Keratinocyte (primary cell): ENCODE measurements at regions not wholly inside any gene's neighbourhood (a gene's known extent, or its start where the extent isn't known, plus 50 kb on each side); places are given as distances from the start of the nearest gene placed in this dataset.

Experiments used
- DNase-seq: peaks from one replicate; pipeline ENCODE4 v3.0.0-alpha.2; 2011; ENCODE audit warnings: low read depth, missing footprints, low spot score
- FAIRE-seq: peaks from 2 replicates; lab custom pipeline; 2011; peaks lifted over from hg19 to GRCh38; lab: Jason Lieb, UNC
- H2AFZ ChIP-seq: 2 replicates; pipeline ENCODE4 v1.6.0; 2012; ENCODE audit warnings: low read length, control low read depth, inconsistent platforms; ENCODE audit not compliant: control insufficient read depth
- H3K27ac ChIP-seq: 2 replicates; pipeline ENCODE4 v1.5.1; 2011; ENCODE audit warnings: low read length; ENCODE audit not compliant: control insufficient read depth, insufficient read depth
- H3K27me3 ChIP-seq: 3 replicates; pipeline ENCODE4 v1.6.0; 2011; ENCODE audit warnings: low read length; ENCODE audit not compliant: control insufficient read depth, insufficient read depth; ENCODE audit errors: extremely low read depth
- H3K36me3 ChIP-seq, 2 experiments: 2 replicates in 1 of 2; 3 replicates in 1 of 2; pipeline ENCODE4 v1.5.1; 2011; ENCODE audit warnings: low read length in 2 of 2, mild to moderate bottlenecking in 1 of 2; ENCODE audit not compliant: control insufficient read depth in 2 of 2, insufficient read depth in 2 of 2; ENCODE audit errors: extremely low read depth in 1 of 2
- H3K4me1 ChIP-seq: 3 replicates; pipeline ENCODE4 v1.5.1; 2011; ENCODE audit warnings: low read length; ENCODE audit not compliant: control insufficient read depth, insufficient read depth; ENCODE audit errors: extremely low read depth
- H3K4me2 ChIP-seq: 3 replicates; pipeline ENCODE4 v1.6.0; 2011; ENCODE audit warnings: low read depth, low read length; ENCODE audit not compliant: control insufficient read depth, insufficient read depth; ENCODE audit errors: extremely low read depth
- H3K4me3 ChIP-seq, 3 experiments: fragments of 200-600 bp in 1 of 3; sonication (generic) in 1 of 3; 2 replicates in 2 of 3; 3 replicates in 1 of 3; pipeline ENCODE4 v1.5.1; 2011 to 2016; ENCODE audit warnings: low read length in 3 of 3, mild to moderate bottlenecking in 3 of 3, control low read depth in 2 of 3, inconsistent platforms in 1 of 3, low read depth in 1 of 3, mixed read lengths in 1 of 3, mixed run types in 1 of 3, moderate library complexity in 1 of 3; ENCODE audit not compliant: control insufficient read depth in 2 of 3, insufficient read depth in 2 of 3; ENCODE audit errors: extremely low read depth in 1 of 3
- H3K79me2 ChIP-seq: 2 replicates; pipeline ENCODE4 v1.6.0; 2012; ENCODE audit warnings: low read length; ENCODE audit not compliant: control insufficient read depth, insufficient read depth
- H3K9ac ChIP-seq: 3 replicates; pipeline ENCODE4 v1.6.0; 2011; ENCODE audit warnings: low read length; ENCODE audit not compliant: control insufficient read depth, insufficient read depth; ENCODE audit errors: extremely low read depth
- H3K9me1 ChIP-seq: 3 replicates; pipeline ENCODE4 v1.6.0; 2011; ENCODE audit warnings: low read length; ENCODE audit not compliant: control insufficient read depth, insufficient read depth; ENCODE audit errors: extremely low read depth
- H3K9me3 ChIP-seq: 2 replicates; pipeline ENCODE4 v1.5.1; 2012; ENCODE audit warnings: low read depth, low read length; ENCODE audit not compliant: control insufficient read depth
- H4K20me1 ChIP-seq: 3 replicates; pipeline ENCODE4 v1.6.0; 2011; ENCODE audit warnings: low read length; ENCODE audit not compliant: control insufficient read depth, insufficient read depth; ENCODE audit errors: extremely low read depth
- CTCF ChIP-seq, 3 experiments: IDR thresholded peaks in 1 of 3; conservative IDR thresholded peaks in 1 of 3; optimal IDR thresholded peaks in 1 of 3; 2 replicates in 2 of 3; 3 replicates in 1 of 3; pipeline versions ENCODE3 to v1.5.1; 2011; ENCODE audit warnings: low read length in 3 of 3, mild to moderate bottlenecking in 3 of 3, moderate library complexity in 2 of 3, control low read depth in 1 of 3, inconsistent platforms in 1 of 3; ENCODE audit not compliant: insufficient read depth in 2 of 3; ENCODE audit errors: extremely low read depth in 1 of 3
- EZH2 ChIP-seq: IDR thresholded peaks from one replicate; pipeline ENCODE4 v1.6.1; 2012; ENCODE audit warnings: inconsistent platforms, mild to moderate bottlenecking, low read length, moderate library complexity
- dilution Hi-C: fragments of 300-500 bp; cut with MboI; formaldehyde crosslinking; loops from one replicate; pipeline ENCODE4 v1.7.0; 2020; ENCODE audit warnings: low sequenced_read_pairs; ENCODE audit not compliant: extremely low pct_ligation_motif_present

DNA sequence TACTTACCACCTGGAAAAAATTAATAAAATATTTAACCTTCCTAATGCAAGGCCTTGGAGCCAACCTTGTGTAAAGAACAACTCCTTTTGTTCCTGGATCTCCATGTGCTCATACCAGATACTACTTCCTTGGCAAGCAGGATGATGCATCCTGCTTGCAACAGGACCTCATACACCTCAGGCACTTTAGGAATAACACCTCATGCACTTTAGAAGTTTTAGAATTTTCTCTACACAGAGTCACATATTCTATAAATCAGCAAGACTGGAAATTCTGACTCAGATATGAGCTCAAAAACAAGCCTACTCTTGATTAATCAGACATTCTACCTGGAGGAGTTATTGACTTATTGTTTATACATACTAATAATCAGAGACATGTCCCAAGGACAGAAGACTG lies 209.6 kb upstream of the CDH10 start:
- H3K4me2 ChIP-seq: no peak overlapping the region
- no peaks in the 10 kb centered on the region for H4K20me1 ChIP-seq
- no peaks in the 10 kb centered on the region for H3K9me3 ChIP-seq
- dilution Hi-C loops: no loop called here
- no peaks in the 10 kb centered on the region for H3K9me1 ChIP-seq
- no peak for FAIRE-seq
- no peaks in the 10 kb centered on the region for H3K4me1 ChIP-seq
- no peak for TF ChIP-seq EZH2
- TF ChIP-seq CTCF (optimal IDR thresholded peaks at IDR 0.05 in 1 of 3, IDR thresholded peaks at IDR 0.05 in 1 of 3, conservative IDR thresholded peaks at IDR 0.05 in 1 of 3; ENCODE audit: extremely low read depth in 1 of 3, insufficient read depth in 2 of 3, low read length in 3 of 3): no peak
- H3K27me3 ChIP-seq: no peaks in the 10 kb centered on the region
- H2AFZ ChIP-seq: no peak overlapping the region
- no peaks in the 10 kb centered on the region for H3K79me2 ChIP-seq
- no peak for DNase-seq
- no peak overlapping the region for H3K9ac ChIP-seq
- no peak overlapping the region for H3K4me3 ChIP-seq
- no peaks in the 10 kb centered on the region for H3K36me3 ChIP-seq
- no peak overlapping the region for H3K27ac ChIP-seq

DNA sequence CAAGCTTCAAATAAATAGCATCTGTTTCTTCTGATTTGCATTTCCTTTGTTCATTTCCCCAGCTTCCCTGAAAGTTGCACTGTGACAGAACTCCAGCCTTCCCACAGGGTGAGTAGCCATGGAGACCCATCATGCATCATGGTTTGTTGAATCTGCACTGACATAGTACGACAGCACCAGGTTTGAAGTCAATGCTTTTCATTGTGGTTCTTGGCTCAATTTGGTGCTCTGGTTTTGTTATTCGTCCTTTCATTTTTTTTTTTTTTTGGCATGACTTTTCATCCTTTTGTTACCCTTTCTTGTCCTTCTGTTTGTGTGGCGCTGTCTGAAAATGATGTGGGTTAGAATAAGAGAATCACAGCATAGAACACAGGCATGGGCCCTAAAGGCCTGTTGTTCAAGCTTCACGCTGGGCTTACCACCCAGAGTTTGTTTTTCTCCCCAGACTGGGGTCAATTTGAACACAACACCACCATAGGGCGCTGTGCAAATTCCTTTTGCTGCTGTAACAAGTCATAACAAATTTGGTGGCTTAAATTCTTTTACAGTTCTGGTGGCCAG lies 206.2 kb upstream of the CDH10 start:
- Histone ChIP-seq H3K4me1 (no peaks in the 10 kb centered on the region), H3K9ac (no peak overlapping the region), H3K9me1 (no peaks in the 10 kb centered on the region), H3K79me2 (no peaks in the 10 kb centered on the region), H4K20me1 (no peaks in the 10 kb centered on the region), H3K27ac (no peak overlapping the region), H3K4me2 (no peak overlapping the region), H3K27me3 (no peaks in the 10 kb centered on the region), H2AFZ (no peak overlapping the region), H3K9me3 (no peaks in the 10 kb centered on the region), H3K4me3 (no peak overlapping the region), H3K36me3 (no peaks in the 10 kb centered on the region)
- no peak for TF ChIP-seq CTCF (optimal IDR thresholded peaks at IDR 0.05 in 1 of 3, IDR thresholded peaks at IDR 0.05 in 1 of 3, conservative IDR thresholded peaks at IDR 0.05 in 1 of 3; ENCODE audit: extremely low read depth in 1 of 3, insufficient read depth in 2 of 3, low read length in 3 of 3)
- TF ChIP-seq EZH2: no peak
- DNase-seq (no peak), FAIRE-seq (no peak)
- dilution Hi-C loops: no loop called here
